HG02588 (cell line): ENCODE measurements at regions not wholly inside any gene's neighbourhood (a gene's known extent, or its start where the extent isn't known, plus 50 kb on each side); places are given as distances from the start of the nearest gene placed in this dataset.
"Not testable (repeated sequence)": the region's sequence is repeated elsewhere in the genome, so short reads cannot be mapped to it uniquely, and the experiment has no call there.

Experiments
- ATAC-seq: cut with Tn5 transposase; IDR thresholded peaks from one replicate; pipeline ENCODE4 v1.9.1; 2021; ENCODE audit warnings: mild to moderate bottlenecking, moderate library complexity; ENCODE audit not compliant: unreplicated experiment

DNA sequence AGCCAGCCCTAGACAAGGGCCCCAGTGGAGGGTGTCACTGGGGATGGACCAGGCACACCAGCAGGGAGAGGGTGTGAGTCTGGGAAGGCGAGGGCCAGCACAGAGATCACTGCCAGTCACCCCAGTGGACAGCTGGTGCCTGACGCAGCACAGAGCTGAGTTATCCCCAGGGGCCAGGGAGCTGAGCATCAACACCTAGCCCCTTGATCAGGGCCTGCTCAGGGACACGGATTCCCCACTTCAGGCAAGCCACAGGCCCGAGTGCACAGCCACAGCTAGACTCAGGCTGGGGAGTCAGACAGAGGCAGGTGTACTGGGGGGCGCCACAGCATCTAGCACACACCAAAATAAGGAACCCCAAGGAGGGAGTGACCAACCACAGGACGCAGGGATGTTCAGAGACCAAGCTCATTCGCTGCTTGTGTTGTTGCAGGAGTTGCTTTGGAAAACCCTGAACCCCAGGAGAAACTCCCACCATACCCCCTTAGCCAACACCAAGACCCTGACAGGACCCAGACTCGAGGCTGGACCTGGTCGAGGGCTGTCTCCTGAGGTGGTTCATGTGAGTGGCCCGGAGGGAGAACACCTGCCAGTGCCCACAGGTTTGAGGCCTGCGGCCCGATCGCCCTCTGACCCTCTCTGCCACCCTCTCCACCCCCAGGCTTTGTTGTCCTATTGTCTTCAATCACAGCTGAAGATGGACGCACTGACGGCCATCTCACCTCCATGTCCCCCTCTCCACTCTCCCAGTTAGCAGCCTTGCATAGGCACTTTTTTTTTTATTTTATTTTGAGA lies 146.8 kb downstream of the TPRA1 start:
- ATAC-seq: no peak

- ATAC-seq: no peak
These were observed 148.0 kb downstream of the TPRA1 start for GRCh38 chr3:127442506-127442905.

GRCh38 chr3:127441764-127442163 lies 148.8 kb downstream of the TPRA1 start:
- ATAC-seq: no peak

DNA sequence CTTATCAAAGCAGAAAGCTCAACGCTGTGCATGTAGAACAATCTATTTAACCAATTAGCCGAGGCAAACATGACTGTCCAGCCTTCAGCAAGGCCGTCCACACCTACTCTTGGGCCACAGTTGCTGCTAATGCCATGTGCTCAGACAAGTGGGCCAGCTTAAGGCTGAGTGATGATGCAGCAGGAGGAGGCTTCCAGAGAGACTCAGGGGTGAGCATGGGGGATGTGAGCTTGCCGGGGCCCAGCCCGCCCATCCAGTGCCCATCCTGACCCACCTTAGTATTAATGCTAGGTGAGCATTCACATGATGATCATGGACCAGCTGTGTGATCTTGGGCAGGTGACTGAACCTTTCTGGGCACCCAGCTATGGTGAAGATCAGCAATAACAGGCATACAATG lies 150.1 kb downstream of the TPRA1 start:
- ATAC-seq: no peak

DNA sequence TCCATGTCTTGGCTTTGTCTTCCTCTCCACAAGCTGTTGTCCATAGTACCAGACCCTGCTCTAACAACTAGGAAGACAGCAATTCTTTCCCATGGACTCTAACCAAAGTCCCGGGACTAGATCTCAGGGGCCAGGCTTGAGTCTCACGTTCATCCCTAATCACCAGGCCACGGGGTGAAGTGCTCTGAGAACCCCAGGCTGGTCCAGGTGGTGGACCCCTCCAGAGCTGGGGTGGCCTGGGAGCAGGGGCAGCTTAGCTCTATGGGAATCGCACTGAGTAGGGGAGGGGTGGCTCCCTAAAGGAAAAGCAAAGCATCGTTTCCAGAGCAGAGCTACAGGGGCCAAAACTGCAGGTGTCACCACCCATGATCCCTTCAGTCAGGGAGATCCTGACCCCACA lies 150.9 kb downstream of the TPRA1 start:
- ATAC-seq: no peak

DNA sequence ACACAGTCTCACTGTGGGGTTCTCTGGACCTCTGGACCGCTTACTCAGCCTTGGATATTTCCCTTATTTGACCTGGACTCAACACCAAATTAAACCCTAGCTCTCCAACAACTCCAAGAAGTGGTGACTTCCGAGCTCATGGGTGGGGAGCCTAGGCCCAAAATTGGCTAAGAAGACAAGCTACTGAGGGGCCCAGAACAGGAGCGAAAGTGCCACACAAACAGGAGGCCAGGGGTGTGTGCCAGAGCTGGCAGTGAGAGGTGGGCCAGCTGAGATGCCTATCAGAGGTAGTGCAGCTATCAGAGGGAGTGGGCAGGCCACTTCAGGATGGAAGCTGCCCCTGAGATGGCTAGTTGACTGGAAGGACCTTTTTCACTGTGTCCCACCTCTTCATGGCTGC lies 151.1 kb upstream of the PRR20G start:
- no peak for ATAC-seq

DNA sequence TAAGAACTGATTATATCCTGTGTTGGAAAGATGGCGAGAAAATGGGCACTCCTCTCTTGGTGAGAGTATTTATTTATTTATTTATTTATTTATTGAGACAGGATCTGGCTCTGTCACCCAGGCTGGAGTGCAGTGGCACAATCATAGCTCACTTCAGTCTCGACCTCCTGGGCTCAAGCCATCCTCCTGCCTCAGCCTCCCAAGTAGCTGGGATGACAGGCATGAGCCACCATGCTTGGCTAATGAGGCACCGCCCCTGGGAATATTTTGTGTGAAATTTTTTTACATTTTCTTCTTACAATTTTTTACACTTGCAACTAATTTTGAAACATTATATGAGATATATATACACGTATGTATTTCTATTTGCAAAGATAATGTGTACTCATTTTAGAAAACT lies 150.5 kb upstream of the PRR20G start:
- no peak for ATAC-seq

DNA sequence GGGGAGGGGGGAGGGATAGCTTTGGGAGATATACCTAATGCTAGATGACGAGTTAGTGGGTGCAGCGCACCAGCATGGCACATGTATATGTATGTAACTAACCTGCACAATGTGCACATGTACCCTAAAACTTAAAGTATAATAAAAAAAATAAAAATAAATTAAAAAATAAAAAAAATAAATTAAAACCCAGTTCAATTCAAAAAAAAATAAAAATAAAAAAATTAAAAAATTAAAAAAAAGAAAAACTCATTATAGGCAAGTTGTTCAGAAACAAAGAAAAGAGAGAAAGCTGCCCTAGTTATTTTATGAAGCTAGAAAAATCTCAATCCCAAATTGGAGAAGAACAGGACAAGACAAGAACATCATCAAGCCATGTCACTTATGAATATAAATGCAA lies 147.5 kb upstream of the PRR20G start:
- not testable (repeated sequence) for ATAC-seq

DNA sequence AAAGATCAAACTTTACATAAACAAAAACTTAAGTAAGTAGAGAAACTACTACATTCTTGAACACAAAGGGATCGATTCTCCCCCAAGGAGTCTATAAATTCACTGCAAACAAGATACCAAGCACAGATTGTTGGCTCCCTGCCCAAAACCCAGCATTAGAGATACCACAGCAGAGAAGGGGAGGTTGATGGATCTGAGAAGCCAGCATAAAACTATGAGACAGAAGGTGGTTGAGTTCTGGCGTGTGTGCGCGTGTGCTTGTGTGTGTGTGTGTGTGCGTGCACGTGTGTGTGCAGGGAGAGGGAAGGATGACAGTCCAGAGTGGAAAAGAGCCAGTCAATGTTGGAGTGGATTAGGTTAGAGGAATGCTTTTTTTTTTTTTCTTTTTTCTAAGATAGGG lies 143.2 kb upstream of the PRR20G start:
- no peak for ATAC-seq

- ATAC-seq: no peak
These were observed 140.6 kb upstream of the PRR20G start for GRCh38 chr3:127428344-127428997.

DNA sequence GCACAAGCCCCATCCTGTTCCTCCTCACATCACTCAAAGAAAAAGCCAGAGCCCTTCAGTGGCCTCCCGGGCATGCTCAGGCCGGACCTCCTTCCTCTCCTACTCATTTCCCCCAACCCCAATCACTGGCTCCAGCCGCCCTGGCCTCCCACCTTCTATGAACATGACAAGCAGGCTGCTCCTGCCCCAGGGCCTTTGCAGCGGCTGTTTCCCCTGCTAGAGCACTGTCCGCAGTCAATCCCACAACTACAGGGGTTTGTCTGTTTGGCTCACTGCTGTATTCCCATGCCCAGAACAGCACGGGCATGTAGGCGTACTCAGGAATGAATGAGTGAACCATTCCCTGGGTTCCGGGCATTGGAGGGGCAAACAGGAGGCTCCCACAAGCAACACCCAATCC lies 139.8 kb upstream of the PRR20G start:
- ATAC-seq: no peak

GRCh38 chr3:127427156-127427555 lies 139.3 kb upstream of the PRR20G start:
- ATAC-seq: no peak

DNA sequence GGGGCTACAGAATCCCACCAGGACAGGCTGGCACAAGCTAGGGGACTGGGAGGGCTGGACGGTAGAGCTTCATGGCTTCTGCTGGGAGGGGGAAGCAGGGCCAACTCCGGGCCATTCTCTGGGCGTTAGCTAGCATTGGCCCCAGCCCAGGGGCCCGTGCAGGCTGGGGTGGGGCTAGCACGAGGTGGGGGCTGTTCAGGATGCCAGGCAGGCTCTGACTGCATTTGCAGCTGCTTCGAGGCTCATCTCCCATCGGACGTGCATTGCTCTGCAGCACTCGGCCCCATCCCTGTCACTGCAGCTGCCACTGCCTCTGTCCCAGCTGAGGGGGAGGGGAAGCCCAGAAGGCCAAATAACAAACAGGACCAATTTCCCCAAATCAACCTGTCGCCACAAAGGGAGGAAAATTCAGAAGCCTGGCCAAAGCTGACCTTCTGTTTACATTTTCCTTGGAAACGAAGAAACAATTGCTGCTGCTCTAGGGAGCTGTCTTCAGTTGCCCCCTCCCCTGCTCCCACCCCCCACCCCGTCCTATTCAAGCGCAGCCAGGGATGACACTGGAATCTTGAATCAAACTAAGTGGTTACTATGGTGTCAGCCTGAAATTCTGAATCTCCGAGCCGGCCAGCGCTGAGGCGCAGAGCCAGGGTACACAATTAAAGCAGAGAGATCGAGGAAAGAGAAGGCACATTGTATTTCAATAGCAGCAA lies 138.8 kb upstream of the PRR20G start:
- no peak for ATAC-seq

- ATAC-seq: no peak
These were observed 137.9 kb upstream of the PRR20G start for GRCh38 chr3:127425505-127426443.

DNA sequence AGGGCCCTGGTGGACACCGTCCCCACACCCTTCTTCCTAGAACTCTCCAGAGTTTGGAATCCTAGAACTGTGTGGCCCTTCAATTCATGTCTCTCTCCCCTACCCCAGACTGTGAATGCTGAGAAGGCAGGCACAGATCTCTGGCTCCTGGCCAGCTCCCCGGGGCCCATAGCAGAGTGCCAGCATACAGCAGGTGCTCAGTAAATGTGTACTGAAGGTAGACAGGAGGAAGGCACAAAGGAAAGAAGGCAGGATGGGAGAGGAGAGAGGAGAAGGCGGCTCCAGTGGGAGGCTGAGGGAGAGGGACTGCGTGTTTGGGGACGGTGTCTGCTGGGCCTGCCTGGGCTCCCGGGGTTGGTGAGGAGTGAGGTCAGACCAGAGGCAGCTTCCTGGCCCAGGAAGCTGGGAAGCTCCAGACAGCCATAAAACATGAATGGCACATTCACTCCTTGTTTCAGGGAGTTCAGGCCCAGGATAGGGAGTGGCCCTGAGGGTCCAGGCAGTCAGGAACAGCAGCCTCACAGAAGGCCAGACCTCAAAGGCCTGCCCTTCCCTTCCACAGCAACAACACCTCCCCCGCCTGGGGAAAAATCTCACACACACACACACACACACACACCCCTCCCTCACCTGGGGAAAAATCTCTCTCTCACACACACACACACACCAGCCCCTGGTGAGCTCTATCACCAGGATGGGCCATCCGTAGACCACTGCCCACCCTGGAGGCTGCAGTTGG lies 137.1 kb upstream of the PRR20G start:
- ATAC-seq: no peak

- ATAC-seq: no peak
These were observed 136.3 kb upstream of the PRR20G start for GRCh38 chr3:127423856-127424765.

DNA sequence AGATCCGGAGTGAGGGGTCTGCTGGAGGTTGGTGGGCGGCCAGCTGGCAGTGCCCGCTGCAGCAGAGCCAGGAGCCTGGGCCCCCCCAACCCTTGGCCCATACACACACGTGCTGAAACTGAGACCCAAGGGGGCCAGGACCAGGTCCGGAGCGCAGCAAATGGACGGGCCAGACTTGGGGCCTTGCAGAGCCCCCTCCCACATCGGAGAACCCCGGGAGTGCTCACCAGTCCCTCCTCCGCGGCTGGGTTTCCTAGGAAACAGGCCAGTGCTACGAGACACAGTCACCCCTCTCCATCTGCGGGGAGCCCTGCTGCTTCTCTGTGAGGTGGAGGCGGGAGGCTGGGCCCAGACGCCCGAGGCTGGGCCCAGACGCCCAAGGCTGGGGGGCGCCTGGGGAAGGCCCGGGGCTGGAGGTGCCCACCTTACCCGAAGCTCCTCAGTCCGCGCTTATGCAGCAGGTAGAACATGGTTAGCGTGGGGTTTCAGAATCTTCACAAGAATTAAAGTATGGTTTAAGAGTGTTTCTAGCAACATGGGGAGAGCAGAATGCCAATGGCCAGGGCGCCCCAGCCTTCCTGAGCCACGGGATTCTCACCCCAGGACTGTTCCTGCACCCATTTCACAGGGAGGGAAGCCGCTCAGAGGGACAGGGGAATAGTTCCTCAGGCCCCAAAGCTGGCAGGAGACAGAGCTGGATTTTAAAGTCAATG lies 135.0 kb upstream of the PRR20G start:
- no peak for ATAC-seq

- ATAC-seq: no peak
These were observed 134.3 kb upstream of the PRR20G start for GRCh38 chr3:127421943-127422662.
